ENCODE measurements at regions not wholly inside any gene's neighbourhood (a gene's known extent, or its start where the extent isn't known, plus 50 kb on each side); places are given as distances from the start of the nearest gene placed in this dataset.

DNA sequence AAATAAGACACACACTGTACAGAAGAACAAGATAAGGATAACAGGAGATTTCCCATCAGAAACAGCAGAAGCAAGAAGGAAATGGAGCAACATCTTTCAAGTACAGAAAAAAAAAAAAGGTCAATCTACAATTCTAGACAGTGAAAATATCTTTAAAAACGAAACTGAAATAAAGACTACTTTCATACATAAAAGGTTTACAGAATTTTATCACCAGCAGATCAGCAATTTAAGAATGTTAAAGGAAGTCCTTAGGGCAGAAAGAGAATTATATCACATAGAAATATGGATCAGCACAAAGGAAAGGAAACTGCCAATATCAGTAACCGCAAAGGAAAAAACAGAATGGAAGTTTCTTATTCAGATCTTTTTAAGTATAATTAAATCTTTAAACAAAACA is 931.0 kb downstream of the EPHA4 start:
- H3K4me1 ChIP-seq (ENCODE audit: control insufficient read depth, insufficient read depth, low read length, unreplicated experiment) = no peaks in the 10 kb centered on the region

GRCh38 chr2:220646424-220646823 is 925.7 kb downstream of the EPHA4 start:
- Histone ChIP-seq H2AFZ (ENCODE audit: low read length, unreplicated experiment) (no peak overlapping the region), H3K4me3 (ENCODE audit: low read depth, low read length) (no peak overlapping the region), H3K36me3 (ENCODE audit: insufficient read depth, low read length) (no peaks in the 10 kb centered on the region), H3K27me3 (ENCODE audit: insufficient read depth, low read length) (no peaks in the 10 kb centered on the region), H3K27ac (ENCODE audit: low read depth, low read length) (no peak overlapping the region), H3K79me2 (ENCODE audit: control insufficient read depth, insufficient read depth, low read length, unreplicated experiment) (no peaks in the 10 kb centered on the region), H3K4me1 (ENCODE audit: control insufficient read depth, insufficient read depth, low read length, unreplicated experiment) (no peaks in the 10 kb centered on the region)

More for the DNA sequence above, 931.0 kb downstream of the EPHA4 start:
- Histone ChIP-seq H3K27me3 (ENCODE audit: insufficient read depth, low read length) (no peaks in the 10 kb centered on the region), H2AFZ (ENCODE audit: low read length, unreplicated experiment) (no peak overlapping the region), H3K79me2 (ENCODE audit: control insufficient read depth, insufficient read depth, low read length, unreplicated experiment) (no peaks in the 10 kb centered on the region), H3K36me3 (ENCODE audit: insufficient read depth, low read length) (no peaks in the 10 kb centered on the region), H3K27ac (ENCODE audit: low read depth, low read length) (no peak overlapping the region), H3K4me3 (ENCODE audit: low read depth, low read length) (no peak overlapping the region)

GRCh38 chr2:220648628-220649027 is 923.5 kb downstream of the EPHA4 start:
- no peaks in the 10 kb centered on the region for H3K4me1 ChIP-seq (ENCODE audit: control insufficient read depth, insufficient read depth, low read length, unreplicated experiment)
- H3K27ac ChIP-seq (ENCODE audit: low read depth, low read length) = no peak overlapping the region
- no peaks in the 10 kb centered on the region for H3K79me2 ChIP-seq (ENCODE audit: control insufficient read depth, insufficient read depth, low read length, unreplicated experiment)
- H3K36me3 ChIP-seq (ENCODE audit: insufficient read depth, low read length) = no peaks in the 10 kb centered on the region
- H2AFZ ChIP-seq (ENCODE audit: low read length, unreplicated experiment) = no peak overlapping the region
- no peaks in the 10 kb centered on the region for H3K27me3 ChIP-seq (ENCODE audit: insufficient read depth, low read length)
- H3K4me3 ChIP-seq (ENCODE audit: low read depth, low read length) = no peak overlapping the region

DNA sequence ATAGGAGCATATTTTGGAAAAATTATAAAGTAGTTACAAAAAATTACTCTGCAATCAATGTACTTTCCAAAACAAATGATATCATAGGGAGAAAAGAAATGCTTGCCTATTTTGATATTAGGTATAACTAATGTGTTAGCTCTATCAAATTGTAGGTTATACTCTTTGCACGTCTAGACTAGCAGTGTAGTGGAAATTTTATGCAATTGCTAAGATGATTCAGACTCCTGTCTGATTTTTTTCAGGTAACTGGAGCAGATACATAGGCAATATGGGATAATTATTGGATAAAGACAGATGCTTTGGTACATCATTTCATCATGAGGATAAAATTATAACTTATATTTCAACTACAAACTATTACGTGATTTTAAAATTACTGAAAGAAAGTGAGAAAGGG is 918.3 kb downstream of the EPHA4 start:
- Histone ChIP-seq H2AFZ (ENCODE audit: low read length, unreplicated experiment) (no peak overlapping the region), H3K4me3 (ENCODE audit: low read depth, low read length) (no peak overlapping the region), H3K27ac (ENCODE audit: low read depth, low read length) (no peak overlapping the region), H3K27me3 (ENCODE audit: insufficient read depth, low read length) (no peaks in the 10 kb centered on the region), H3K4me1 (ENCODE audit: control insufficient read depth, insufficient read depth, low read length, unreplicated experiment) (no peaks in the 10 kb centered on the region), H3K36me3 (ENCODE audit: insufficient read depth, low read length) (no peaks in the 10 kb centered on the region), H3K79me2 (ENCODE audit: control insufficient read depth, insufficient read depth, low read length, unreplicated experiment) (no peaks in the 10 kb centered on the region)

- Histone ChIP-seq H3K27ac (ENCODE audit: low read depth, low read length) (no peak overlapping the region), H3K4me3 (ENCODE audit: low read depth, low read length) (no peak overlapping the region), H2AFZ (ENCODE audit: low read length, unreplicated experiment) (no peak overlapping the region), H3K36me3 (ENCODE audit: insufficient read depth, low read length) (no peaks in the 10 kb centered on the region), H3K4me1 (ENCODE audit: control insufficient read depth, insufficient read depth, low read length, unreplicated experiment) (no peaks in the 10 kb centered on the region), H3K79me2 (ENCODE audit: control insufficient read depth, insufficient read depth, low read length, unreplicated experiment) (no peaks in the 10 kb centered on the region), H3K27me3 (ENCODE audit: insufficient read depth, low read length) (no peaks in the 10 kb centered on the region)
Measured at GRCh38 chr2:220654322-220654721, 917.8 kb downstream of the EPHA4 start.

DNA sequence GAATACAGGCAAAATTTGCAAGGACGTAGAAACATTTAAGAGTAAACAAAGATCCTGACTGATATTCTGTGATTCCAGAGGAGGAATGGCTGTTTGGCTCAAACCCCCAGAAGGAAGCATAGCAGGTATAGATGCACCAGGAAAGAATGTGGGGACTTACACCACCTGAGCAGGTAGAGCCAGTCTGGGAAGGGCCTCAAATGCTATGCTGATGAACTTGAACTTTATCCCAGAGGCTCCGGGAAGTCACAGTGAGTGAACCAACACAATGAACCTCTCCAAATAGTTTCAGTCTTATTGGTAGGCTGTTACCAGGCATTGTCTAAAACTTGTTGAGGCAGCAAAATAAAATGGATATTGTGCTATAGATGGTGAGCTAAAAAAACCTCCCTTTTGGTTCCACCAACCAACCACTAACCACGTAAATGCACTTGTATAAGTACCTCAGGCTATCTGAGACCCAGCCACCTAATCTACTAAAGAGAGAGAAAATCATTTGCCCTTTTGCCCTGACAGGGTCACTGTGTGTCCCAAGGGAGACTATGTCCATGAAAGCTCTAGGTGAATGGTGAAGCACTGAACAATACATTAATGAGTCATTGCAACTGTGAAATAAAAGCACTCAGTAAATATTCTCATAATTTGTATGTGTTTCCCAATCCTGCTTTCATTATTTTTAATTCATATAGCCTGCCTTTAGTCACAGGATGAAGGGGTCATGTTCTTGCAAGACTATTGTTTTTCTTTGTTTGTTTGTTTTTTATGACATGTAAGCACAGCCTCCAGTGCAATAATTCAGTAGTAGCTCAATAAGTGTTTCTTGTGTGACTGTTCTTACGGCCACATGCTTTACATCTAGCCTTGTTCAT is 911.6 kb downstream of the EPHA4 start:
- no peaks in the 10 kb centered on the region for H3K4me1 ChIP-seq (ENCODE audit: control insufficient read depth, insufficient read depth, low read length, unreplicated experiment)
- no peak overlapping the region for H3K4me3 ChIP-seq (ENCODE audit: low read depth, low read length)
- no peaks in the 10 kb centered on the region for H3K79me2 ChIP-seq (ENCODE audit: control insufficient read depth, insufficient read depth, low read length, unreplicated experiment)

GRCh38 chr2:220662431-220662830 is 909.7 kb downstream of the EPHA4 start:
- no peak overlapping the region for H3K4me3 ChIP-seq (ENCODE audit: low read depth, low read length)
- no peak overlapping the region for H2AFZ ChIP-seq (ENCODE audit: low read length, unreplicated experiment)
- no peaks in the 10 kb centered on the region for H3K79me2 ChIP-seq (ENCODE audit: control insufficient read depth, insufficient read depth, low read length, unreplicated experiment)
- no peaks in the 10 kb centered on the region for H3K27me3 ChIP-seq (ENCODE audit: insufficient read depth, low read length)
- H3K27ac ChIP-seq (ENCODE audit: low read depth, low read length) = no peak overlapping the region
- H3K36me3 ChIP-seq (ENCODE audit: insufficient read depth, low read length) = no peaks in the 10 kb centered on the region
- no peaks in the 10 kb centered on the region for H3K4me1 ChIP-seq (ENCODE audit: control insufficient read depth, insufficient read depth, low read length, unreplicated experiment)

More for the DNA sequence above, 911.6 kb downstream of the EPHA4 start:
- H3K36me3 ChIP-seq (ENCODE audit: insufficient read depth, low read length) = no peaks in the 10 kb centered on the region
- no peak overlapping the region for H2AFZ ChIP-seq (ENCODE audit: low read length, unreplicated experiment)
- H3K27me3 ChIP-seq (ENCODE audit: insufficient read depth, low read length) = no peaks in the 10 kb centered on the region
- H3K27ac ChIP-seq (ENCODE audit: low read depth, low read length) = no peak overlapping the region

DNA sequence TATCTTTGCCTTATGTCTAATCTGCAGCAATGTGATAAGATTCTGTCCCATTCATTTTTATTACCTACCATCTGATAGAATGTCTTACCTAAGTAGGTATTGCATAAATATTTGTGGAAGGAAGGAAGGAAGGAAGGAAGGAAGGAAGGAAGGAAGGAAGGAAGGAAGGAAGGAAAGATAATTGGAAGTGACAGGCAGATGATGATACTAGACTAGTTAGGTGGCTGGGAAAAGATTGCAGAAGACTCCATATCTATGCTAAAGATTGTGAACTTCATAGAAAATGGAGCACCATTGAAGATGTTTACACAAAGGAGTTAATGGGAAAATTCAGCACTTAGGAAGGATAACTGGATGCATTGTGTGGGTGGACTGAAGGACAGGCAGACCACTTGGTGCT is 909.0 kb downstream of the EPHA4 start:
- Histone ChIP-seq H2AFZ (ENCODE audit: low read length, unreplicated experiment) (no peak overlapping the region), H3K79me2 (ENCODE audit: control insufficient read depth, insufficient read depth, low read length, unreplicated experiment) (no peaks in the 10 kb centered on the region), H3K4me3 (ENCODE audit: low read depth, low read length) (no peak overlapping the region), H3K27me3 (ENCODE audit: insufficient read depth, low read length) (no peaks in the 10 kb centered on the region), H3K36me3 (ENCODE audit: insufficient read depth, low read length) (no peaks in the 10 kb centered on the region), H3K4me1 (ENCODE audit: control insufficient read depth, insufficient read depth, low read length, unreplicated experiment) (no peaks in the 10 kb centered on the region), H3K27ac (ENCODE audit: low read depth, low read length) (no peak overlapping the region)

- Histone ChIP-seq H3K27me3 (ENCODE audit: insufficient read depth, low read length) (no peaks in the 10 kb centered on the region), H3K4me3 (ENCODE audit: low read depth, low read length) (no peak overlapping the region), H3K27ac (ENCODE audit: low read depth, low read length) (no peak overlapping the region), H3K4me1 (ENCODE audit: control insufficient read depth, insufficient read depth, low read length, unreplicated experiment) (no peaks in the 10 kb centered on the region), H3K79me2 (ENCODE audit: control insufficient read depth, insufficient read depth, low read length, unreplicated experiment) (no peaks in the 10 kb centered on the region), H2AFZ (ENCODE audit: low read length, unreplicated experiment) (no peak overlapping the region), H3K36me3 (ENCODE audit: insufficient read depth, low read length) (no peaks in the 10 kb centered on the region)
Measured at GRCh38 chr2:220664272-220665107, 907.6 kb downstream of the EPHA4 start.

DNA sequence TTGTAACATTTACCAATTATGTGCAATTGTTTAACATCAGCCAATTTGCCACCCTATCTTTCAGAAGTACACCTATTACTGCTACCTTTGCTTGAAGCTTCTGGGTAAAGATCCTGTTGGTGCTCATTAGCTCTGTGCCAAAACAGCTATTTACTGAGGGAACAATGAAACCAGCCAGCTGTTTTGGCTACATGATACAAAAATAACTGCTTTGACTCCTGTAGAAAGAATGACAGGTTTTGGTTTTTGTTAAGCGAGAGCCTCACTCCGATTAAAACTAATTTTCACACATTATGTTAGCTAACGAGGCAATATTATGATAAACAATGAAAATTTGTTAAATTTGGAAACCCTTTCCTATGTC is 907.0 kb downstream of the EPHA4 start:
- Histone ChIP-seq H3K36me3 (ENCODE audit: insufficient read depth, low read length) (no peaks in the 10 kb centered on the region), H2AFZ (ENCODE audit: low read length, unreplicated experiment) (no peak overlapping the region), H3K79me2 (ENCODE audit: control insufficient read depth, insufficient read depth, low read length, unreplicated experiment) (no peaks in the 10 kb centered on the region), H3K4me1 (ENCODE audit: control insufficient read depth, insufficient read depth, low read length, unreplicated experiment) (no peaks in the 10 kb centered on the region), H3K4me3 (ENCODE audit: low read depth, low read length) (no peak overlapping the region), H3K27ac (ENCODE audit: low read depth, low read length) (no peak overlapping the region), H3K27me3 (ENCODE audit: insufficient read depth, low read length) (no peaks in the 10 kb centered on the region)

DNA sequence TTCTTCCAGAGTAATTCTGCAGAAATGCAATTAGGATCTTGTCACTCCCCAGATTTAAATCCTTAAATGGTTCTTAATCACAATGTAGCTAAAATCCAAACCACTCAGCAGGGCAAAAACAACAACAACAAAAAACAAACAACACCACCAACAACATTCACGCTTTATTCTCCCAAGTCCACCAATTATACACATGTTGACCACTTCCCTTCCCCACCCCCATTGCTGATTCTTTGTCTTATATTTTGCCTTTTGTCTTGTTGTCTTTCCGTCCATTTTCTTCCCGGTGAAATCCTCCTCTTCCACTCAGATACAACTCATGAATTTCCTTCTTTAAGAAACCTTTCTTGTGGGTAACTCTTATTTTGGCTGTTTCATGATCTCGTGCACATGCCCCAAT is 902.8 kb downstream of the EPHA4 start:
- Histone ChIP-seq H3K79me2 (ENCODE audit: control insufficient read depth, insufficient read depth, low read length, unreplicated experiment) (no peaks in the 10 kb centered on the region), H3K27me3 (ENCODE audit: insufficient read depth, low read length) (no peaks in the 10 kb centered on the region), H2AFZ (ENCODE audit: low read length, unreplicated experiment) (no peak overlapping the region), H3K4me3 (ENCODE audit: low read depth, low read length) (no peak overlapping the region), H3K4me1 (ENCODE audit: control insufficient read depth, insufficient read depth, low read length, unreplicated experiment) (no peaks in the 10 kb centered on the region), H3K27ac (ENCODE audit: low read depth, low read length) (no peak overlapping the region), H3K36me3 (ENCODE audit: insufficient read depth, low read length) (no peaks in the 10 kb centered on the region)
